Liver (tissue), 3 donors: ENCODE measurements at regions not wholly inside any gene's neighbourhood (a gene's known extent, or its start where the extent isn't known, plus 50 kb on each side); places are given as distances from the start of the nearest gene placed in this dataset.
A peak's percentile ranks its signal among the peaks of the same experiment; 100 is the strongest.

Experiments used
- ATF3 ChIP-seq: IDR thresholded peaks from 2 replicates; pipeline ENCODE4 v1.6.1; 2016; ENCODE audit warnings: antibody characterized with exemption
- CTCF ChIP-seq: fragments of 150-350 bp; IDR thresholded peaks from 2 replicates; pipeline ENCODE4 v1.5.1; 2017; ENCODE audit warnings: improper control_type of control experiment, low read depth, low read length; ENCODE audit not compliant: missing input control
- EGR1 ChIP-seq, 2 donors: IDR thresholded peaks; 2 replicates each; pipeline ENCODE4 v1.6.1; 2016 to 2018; ENCODE audit warnings: antibody characterized with exemption in 2 of 2, low read depth in 2 of 2
- FOXA1 ChIP-seq: IDR thresholded peaks from 2 replicates; pipeline ENCODE4 v1.6.1; 2016; ENCODE audit warnings: antibody characterized with exemption
- GABPA ChIP-seq, 2 donors: IDR thresholded peaks in 1 of 2; conservative IDR thresholded peaks in 1 of 2; 2 replicates each; pipeline ENCODE4 v1.6.1; 2016; ENCODE audit warnings: antibody characterized with exemption in 2 of 2, mild to moderate bottlenecking in 1 of 2, moderate library complexity in 1 of 2
- HNF4G ChIP-seq: IDR thresholded peaks from 2 replicates; pipeline ENCODE4 v1.6.1; 2016; ENCODE audit warnings: antibody characterized with exemption
- JUND ChIP-seq, 2 donors: IDR thresholded peaks; 2 replicates each; pipeline ENCODE4 v1.6.1; 2016; ENCODE audit warnings: antibody characterized with exemption in 2 of 2
- MAX ChIP-seq: IDR thresholded peaks from 2 replicates; pipeline ENCODE4 v1.6.1; 2016; ENCODE audit warnings: antibody characterized with exemption
- RAD21 ChIP-seq, 2 donors: IDR thresholded peaks; 2 replicates each; pipeline ENCODE4 v1.6.1; 2016; ENCODE audit warnings: antibody characterized with exemption in 2 of 2, mild to moderate bottlenecking in 2 of 2
- REST ChIP-seq: IDR thresholded peaks from 2 replicates; pipeline ENCODE4 v1.6.1; 2016; ENCODE audit warnings: antibody characterized with exemption, mild to moderate bottlenecking
- SP1 ChIP-seq: IDR thresholded peaks from 2 replicates; pipeline ENCODE4 v1.6.1; 2018; ENCODE audit warnings: antibody characterized with exemption, mild to moderate bottlenecking
- TAF1 ChIP-seq: conservative IDR thresholded peaks from 2 replicates; pipeline ENCODE4 v1.6.1; 2016; ENCODE audit warnings: antibody characterized with exemption, mild to moderate bottlenecking
- YY1 ChIP-seq: IDR thresholded peaks from 2 replicates; pipeline ENCODE4 v1.6.1; 2016; ENCODE audit warnings: antibody characterized with exemption, mild to moderate bottlenecking
- ZBTB33 ChIP-seq: IDR thresholded peaks from 2 replicates; pipeline ENCODE4 v1.6.1; 2016; ENCODE audit warnings: antibody characterized with exemption
- donor health status: healthy.
- donor health status: healthy.

- TF ChIP-seq TAF1 (no peak), CTCF (no peak), REST (no peak), MAX (peak; percentile 33), GABPA (IDR thresholded peaks at IDR 0.05 in 1 of 2, conservative IDR thresholded peaks at IDR 0.05 in 1 of 2) (no peak), EGR1 (IDR thresholded peaks at IDR 0.05; ENCODE audit: low read depth in 2 of 2) (no peak), RAD21 (IDR thresholded peaks at IDR 0.05) (peak in 1 of 2 donors; percentile 19), FOXA1 (no peak), YY1 (no peak), JUND (IDR thresholded peaks at IDR 0.05) (peak; percentile 12 to 20), SP1 (no peak), ATF3 (no peak), ZBTB33 (no peak), HNF4G (no peak)
Measured at GRCh38 chrX:45524296-45524695, 323.6 kb upstream of the DIPK2B start.
